ENCODE measurements at regions not wholly inside any gene's neighbourhood (a gene's known extent, or its start where the extent isn't known, plus 50 kb on each side); places are given as distances from the start of the nearest gene placed in this dataset.
"Not testable (repeated sequence)": the region's sequence is repeated elsewhere in the genome, so short reads cannot be mapped to it uniquely, and the experiment has no call there.

DNA sequence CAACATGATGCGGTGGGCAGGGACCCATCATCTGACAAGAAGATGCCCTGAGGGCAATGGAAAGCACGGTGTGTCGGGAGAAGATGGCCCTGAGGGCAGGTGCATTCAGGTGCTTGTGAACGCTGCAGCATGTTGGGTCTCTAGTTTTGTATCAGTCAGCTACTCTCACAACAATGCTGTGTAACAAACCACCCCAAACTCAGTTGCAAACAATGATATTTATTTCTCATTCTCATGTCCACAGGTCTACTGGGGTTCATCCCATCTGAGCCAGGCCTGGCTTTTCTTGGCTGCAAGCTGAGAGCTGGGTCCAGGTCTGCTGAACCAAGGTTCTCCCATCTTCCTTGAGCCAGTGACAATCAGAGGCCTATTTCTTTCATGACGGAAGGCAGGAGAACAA lies 461.6 kb downstream of the PREX1 start:
- Histone ChIP-seq H3K27ac (ENCODE audit: low read depth, low read length) (no peak overlapping the region), H3K9me3 (ENCODE audit: control insufficient read depth, insufficient read depth, low read depth, low read length) (peaks cover 10% of the 10 kb centered on the region), H3K4me1 (ENCODE audit: control insufficient read depth, insufficient read depth, low read length) (no peaks in the 10 kb centered on the region), H3K9ac (ENCODE audit: low read length) (no peak overlapping the region), H3K36me3 (ENCODE audit: control insufficient read depth, insufficient read depth, low read length) (no peaks in the 10 kb centered on the region), H3K4me3 (ENCODE audit: low read depth, low read length) (no peak overlapping the region), H3K27me3 (ENCODE audit: control insufficient read depth, insufficient read depth, low read length) (no peaks in the 10 kb centered on the region)

DNA sequence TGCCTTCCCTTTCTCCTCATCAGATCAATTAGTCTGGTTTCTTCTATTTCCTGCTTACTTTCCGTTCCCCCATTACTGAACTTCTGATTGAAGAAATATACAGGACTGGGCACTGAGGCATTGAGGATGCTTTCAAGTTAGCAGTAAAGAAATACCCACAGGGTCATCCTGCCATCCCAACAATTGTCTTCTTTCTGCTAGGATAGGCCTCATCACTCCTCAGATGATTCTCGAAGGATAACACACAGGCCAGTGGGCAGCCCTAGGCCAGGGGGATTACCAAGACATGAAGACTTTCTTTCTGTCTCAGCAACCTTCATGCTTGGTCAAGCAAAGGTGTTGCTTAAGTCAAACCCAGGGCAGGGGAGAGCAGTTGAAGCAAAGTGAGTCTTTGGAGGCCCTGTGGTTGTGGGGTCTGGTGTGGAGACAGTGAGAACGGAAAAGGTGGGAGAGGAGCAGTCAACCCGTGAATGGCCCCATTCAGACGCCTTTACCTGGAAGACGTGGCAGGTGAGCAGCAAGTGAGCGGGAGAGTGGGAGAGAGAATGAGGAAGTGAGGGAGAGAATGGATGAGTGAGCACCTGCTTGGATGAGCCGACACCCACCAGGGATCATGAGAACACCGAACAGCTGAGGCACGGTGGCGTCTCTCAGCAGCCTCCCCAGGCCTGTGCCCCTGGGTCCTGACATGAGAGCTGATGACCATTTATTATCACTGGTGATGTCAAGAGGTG lies 462.9 kb downstream of the PREX1 start:
- Histone ChIP-seq H3K36me3 (ENCODE audit: control insufficient read depth, insufficient read depth, low read length) (no peaks in the 10 kb centered on the region), H3K4me1 (ENCODE audit: control insufficient read depth, insufficient read depth, low read length) (peaks cover 4% of the 10 kb centered on the region), H3K4me3 (ENCODE audit: low read depth, low read length) (no peak overlapping the region), H3K27me3 (ENCODE audit: control insufficient read depth, insufficient read depth, low read length) (no peaks in the 10 kb centered on the region), H3K9ac (ENCODE audit: low read length) (no peak overlapping the region), H3K27ac (ENCODE audit: low read depth, low read length) (no peak overlapping the region), H3K9me3 (ENCODE audit: control insufficient read depth, insufficient read depth, low read depth, low read length) (peaks cover 10% of the 10 kb centered on the region)

DNA sequence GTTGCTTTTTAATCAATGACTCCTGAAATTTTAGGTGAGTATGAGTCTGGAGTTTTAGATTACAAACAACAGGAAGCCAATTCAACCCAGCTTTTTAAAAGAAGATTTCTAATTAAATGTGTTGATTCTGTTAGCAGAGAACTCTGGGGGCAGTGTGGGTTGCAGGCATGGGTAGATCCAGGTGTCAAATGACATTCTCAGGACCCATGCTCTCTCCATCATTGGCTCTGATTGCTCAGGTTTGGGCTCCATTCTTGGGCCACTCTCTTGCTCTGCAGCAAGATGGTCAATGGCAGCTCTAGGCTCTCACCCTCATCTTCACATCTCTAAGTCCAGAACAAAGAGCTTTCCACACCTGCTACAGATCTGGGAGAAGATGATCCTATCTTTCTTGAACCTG lies 463.7 kb downstream of the PREX1 start:
- peaks cover 9% of the 10 kb centered on the region for H3K4me1 ChIP-seq (ENCODE audit: control insufficient read depth, insufficient read depth, low read length)
- no peaks in the 10 kb centered on the region for H3K27me3 ChIP-seq (ENCODE audit: control insufficient read depth, insufficient read depth, low read length)
- no peak overlapping the region for H3K9ac ChIP-seq (ENCODE audit: low read length)
- H3K36me3 ChIP-seq (ENCODE audit: control insufficient read depth, insufficient read depth, low read length): no peaks in the 10 kb centered on the region
- H3K9me3 ChIP-seq (ENCODE audit: control insufficient read depth, insufficient read depth, low read depth, low read length): peaks cover 10% of the 10 kb centered on the region
- H3K4me3 ChIP-seq (ENCODE audit: low read depth, low read length): no peak overlapping the region
- H3K27ac ChIP-seq (ENCODE audit: low read depth, low read length): no peak overlapping the region

DNA sequence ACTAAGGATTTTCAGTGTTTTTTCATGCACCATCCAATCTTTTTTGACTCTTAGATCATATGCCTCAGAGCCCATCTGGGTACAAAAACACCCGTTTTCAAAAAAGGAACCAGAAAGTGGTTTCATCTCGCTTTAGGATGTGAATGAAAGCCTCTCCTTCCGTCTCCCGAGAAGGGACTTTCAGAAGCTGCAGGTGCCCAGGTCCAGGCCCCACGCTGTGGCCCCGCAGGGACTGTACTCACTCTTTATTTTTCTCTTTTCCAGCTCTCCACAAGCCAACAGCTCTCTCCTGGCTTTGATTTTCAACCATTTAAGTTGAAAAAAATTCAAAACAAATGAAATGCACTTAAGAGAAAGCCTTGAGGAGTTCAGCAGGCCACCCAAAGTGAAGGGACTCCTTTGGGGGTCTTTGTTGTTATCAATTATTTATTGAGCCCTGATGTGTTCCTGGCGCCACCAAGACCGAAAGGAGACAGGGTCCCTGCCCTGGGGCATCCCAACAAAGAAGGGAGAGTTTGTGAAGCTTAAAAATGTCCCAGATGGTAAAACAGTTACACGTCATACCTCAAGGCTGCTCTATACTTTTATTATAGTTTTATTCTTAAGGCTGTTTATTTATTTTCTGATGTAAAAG lies 467.3 kb downstream of the PREX1 start:
- no peak overlapping the region for H3K27ac ChIP-seq (ENCODE audit: low read depth, low read length)
- no peak overlapping the region for H3K4me3 ChIP-seq (ENCODE audit: low read depth, low read length)
- H3K4me1 ChIP-seq (ENCODE audit: control insufficient read depth, insufficient read depth, low read length): peaks cover 9% of the 10 kb centered on the region
- H3K9ac ChIP-seq (ENCODE audit: low read length): no peak overlapping the region
- H3K9me3 ChIP-seq (ENCODE audit: control insufficient read depth, insufficient read depth, low read depth, low read length): no peaks in the 10 kb centered on the region
- H3K27me3 ChIP-seq (ENCODE audit: control insufficient read depth, insufficient read depth, low read length): no peaks in the 10 kb centered on the region
- H3K36me3 ChIP-seq (ENCODE audit: control insufficient read depth, insufficient read depth, low read length): no peaks in the 10 kb centered on the region

DNA sequence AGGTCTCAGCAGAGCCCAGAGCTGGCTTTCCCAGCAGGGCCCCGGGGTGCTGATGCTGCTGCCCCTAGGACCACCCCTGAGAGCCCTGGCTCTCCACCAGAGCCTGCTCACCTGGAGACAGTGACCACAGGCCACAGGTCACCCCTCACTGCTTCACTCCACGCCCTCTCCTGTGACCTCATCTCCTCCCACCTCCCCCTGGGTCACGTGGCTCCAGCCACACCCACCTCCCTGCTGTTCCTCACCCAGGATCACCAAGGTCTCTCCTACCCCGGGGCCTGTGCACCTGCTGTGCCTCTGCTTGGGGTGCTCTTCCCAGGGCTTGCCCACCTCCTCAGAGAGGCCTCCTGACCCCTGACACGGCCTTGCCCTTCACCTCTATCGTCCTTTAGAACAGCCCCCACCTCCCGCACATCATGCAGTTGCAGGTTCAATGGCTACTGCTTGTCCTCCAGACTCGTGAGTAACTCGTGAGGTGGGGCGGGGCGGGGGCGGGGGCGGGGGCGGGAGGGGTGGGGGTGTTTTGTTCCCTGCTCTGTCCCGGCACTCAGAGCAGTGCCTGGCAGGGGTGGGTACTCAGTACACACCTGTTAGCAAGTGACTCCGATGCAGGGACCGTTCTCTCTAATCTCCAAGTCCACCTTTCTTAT lies 468.0 kb downstream of the PREX1 start:
- Histone ChIP-seq H3K4me3 (ENCODE audit: low read depth, low read length) (no peak overlapping the region), H3K27me3 (ENCODE audit: control insufficient read depth, insufficient read depth, low read length) (no peaks in the 10 kb centered on the region), H3K27ac (ENCODE audit: low read depth, low read length) (no peak overlapping the region), H3K36me3 (ENCODE audit: control insufficient read depth, insufficient read depth, low read length) (no peaks in the 10 kb centered on the region), H3K4me1 (ENCODE audit: control insufficient read depth, insufficient read depth, low read length) (peaks cover 9% of the 10 kb centered on the region), H3K9me3 (ENCODE audit: control insufficient read depth, insufficient read depth, low read depth, low read length) (peaks cover 3% of the 10 kb centered on the region; the same call in 1 of the 2 replicates), H3K9ac (ENCODE audit: low read length) (no peak overlapping the region)

DNA sequence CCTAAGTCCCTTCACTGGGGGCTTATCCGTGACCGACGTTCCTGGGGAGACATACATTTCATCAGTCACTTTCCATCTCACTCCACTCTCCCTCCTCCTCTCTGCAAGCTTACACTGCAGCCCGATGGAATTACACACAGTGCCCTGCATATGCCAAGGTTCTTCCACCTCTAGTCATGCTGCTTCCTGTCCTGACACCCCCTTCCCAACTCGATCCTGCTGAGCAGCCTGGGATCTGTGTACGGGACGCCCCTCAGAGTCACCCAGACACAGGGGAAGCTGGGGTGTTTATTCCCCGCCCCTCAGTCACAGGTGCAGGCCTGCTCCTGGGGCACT lies 468.8 kb downstream of the PREX1 start:
- H3K4me1 ChIP-seq (ENCODE audit: control insufficient read depth, insufficient read depth, low read length); H3K27me3 ChIP-seq (ENCODE audit: control insufficient read depth, insufficient read depth, low read length); H3K9ac ChIP-seq (ENCODE audit: low read length); H3K36me3 ChIP-seq (ENCODE audit: control insufficient read depth, insufficient read depth, low read length); H3K4me3 ChIP-seq (ENCODE audit: low read depth, low read length); H3K27ac ChIP-seq (ENCODE audit: low read depth, low read length): not testable (repeated sequence)
- H3K9me3 ChIP-seq (ENCODE audit: control insufficient read depth, insufficient read depth, low read depth, low read length): peaks cover 10% of the 10 kb centered on the region

DNA sequence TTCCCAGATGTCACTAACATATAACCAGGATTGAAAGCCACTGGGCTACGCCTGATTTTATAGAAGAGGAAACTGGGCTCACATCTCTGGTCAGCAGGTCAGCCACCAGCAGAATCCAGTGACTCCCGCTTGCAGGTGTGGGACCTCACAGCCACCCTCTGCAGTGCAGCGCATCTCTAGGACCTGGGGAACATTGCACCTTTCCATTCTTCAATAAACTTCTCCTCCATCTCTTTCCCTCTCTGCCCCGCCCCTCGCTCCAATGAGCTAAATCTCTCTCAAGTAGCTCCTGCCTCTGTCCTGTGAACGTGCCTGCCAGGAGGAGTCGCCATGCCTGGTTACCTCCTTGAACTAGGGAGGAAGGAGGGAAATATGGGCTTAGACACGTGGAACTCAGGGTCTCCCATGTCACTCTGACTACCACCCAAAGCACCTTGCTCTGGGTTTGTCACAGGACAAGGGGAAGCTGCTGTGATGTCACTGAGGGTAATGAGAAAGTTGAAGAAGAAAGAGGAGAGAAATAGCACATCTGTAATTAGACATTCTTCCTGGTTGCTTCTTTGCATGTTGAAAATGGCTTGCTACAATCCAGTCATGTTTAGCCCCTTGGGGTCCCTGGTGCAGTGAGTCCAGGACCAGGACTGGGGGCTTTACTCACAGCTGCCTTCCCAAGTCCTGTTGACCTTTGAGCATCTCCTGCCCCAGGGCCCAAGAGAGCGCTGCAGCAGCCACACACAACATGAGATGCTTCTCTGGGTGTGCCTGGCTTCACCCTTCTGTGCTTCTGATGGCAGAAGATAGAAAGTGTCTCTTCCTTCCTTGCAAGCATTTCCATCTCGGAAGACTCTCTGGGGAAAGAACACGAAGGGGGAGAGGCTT lies 469.4 kb downstream of the PREX1 start:
- H3K4me1 ChIP-seq (ENCODE audit: control insufficient read depth, insufficient read depth, low read length): peaks cover 9% of the 10 kb centered on the region
- H3K4me3 ChIP-seq (ENCODE audit: low read depth, low read length): no peak overlapping the region
- peaks cover 14% of the 10 kb centered on the region for H3K9me3 ChIP-seq (ENCODE audit: control insufficient read depth, insufficient read depth, low read depth, low read length)
- no peak overlapping the region for H3K27ac ChIP-seq (ENCODE audit: low read depth, low read length)
- H3K27me3 ChIP-seq (ENCODE audit: control insufficient read depth, insufficient read depth, low read length): no peaks in the 10 kb centered on the region
- no peaks in the 10 kb centered on the region for H3K36me3 ChIP-seq (ENCODE audit: control insufficient read depth, insufficient read depth, low read length)
- H3K9ac ChIP-seq (ENCODE audit: low read length): no peak overlapping the region

DNA sequence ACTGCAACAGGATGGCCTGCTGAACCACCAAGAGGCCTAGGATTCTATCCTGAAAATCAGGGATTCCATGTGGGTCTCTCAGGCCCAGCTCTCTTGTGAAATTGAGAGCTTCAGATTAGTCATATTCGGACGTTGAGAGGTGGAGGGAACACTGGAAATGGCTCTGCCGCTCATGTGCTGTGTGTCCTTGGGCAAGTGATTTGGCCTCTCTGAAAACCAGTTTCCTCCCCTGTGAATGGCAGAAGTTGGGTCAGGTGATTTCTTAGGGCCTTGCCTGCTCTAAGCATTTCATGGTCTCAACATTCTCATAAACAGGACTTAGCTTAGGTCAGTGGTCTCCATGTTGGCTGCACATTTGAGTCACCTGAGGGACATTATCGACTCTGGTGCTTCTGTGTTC lies 470.1 kb downstream of the PREX1 start:
- Histone ChIP-seq H3K9me3 (ENCODE audit: control insufficient read depth, insufficient read depth, low read depth, low read length) (peaks cover 14% of the 10 kb centered on the region), H3K27me3 (ENCODE audit: control insufficient read depth, insufficient read depth, low read length) (no peaks in the 10 kb centered on the region), H3K4me3 (ENCODE audit: low read depth, low read length) (no peak overlapping the region), H3K4me1 (ENCODE audit: control insufficient read depth, insufficient read depth, low read length) (peaks cover 9% of the 10 kb centered on the region), H3K9ac (ENCODE audit: low read length) (no peak overlapping the region), H3K36me3 (ENCODE audit: control insufficient read depth, insufficient read depth, low read length) (no peaks in the 10 kb centered on the region), H3K27ac (ENCODE audit: low read depth, low read length) (no peak overlapping the region)

DNA sequence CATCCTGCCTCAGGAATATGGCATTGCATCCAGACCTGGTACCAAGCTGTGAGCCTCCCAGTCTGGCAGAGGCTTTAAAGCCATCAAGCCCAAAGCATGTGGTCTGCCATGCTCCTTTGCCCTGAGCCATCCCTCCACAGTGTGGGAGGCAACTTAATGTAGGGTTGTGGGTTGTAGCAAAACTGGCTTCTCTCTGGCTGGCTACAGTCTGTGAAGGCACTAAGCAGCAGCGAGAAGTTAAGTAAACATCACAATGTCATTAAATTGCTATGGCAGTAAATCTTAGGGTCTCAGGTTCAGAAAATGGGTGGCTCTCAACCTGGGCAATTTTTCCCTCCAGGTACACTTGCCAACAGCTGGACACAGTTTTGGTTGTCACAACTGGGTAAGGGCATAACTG lies 472.9 kb downstream of the PREX1 start:
- Histone ChIP-seq H3K4me1 (ENCODE audit: control insufficient read depth, insufficient read depth, low read length) (peaks cover 6% of the 10 kb centered on the region; the same call in 1 of the 2 replicates), H3K9me3 (ENCODE audit: control insufficient read depth, insufficient read depth, low read depth, low read length) (peaks cover 14% of the 10 kb centered on the region), H3K36me3 (ENCODE audit: control insufficient read depth, insufficient read depth, low read length) (no peaks in the 10 kb centered on the region), H3K27ac (ENCODE audit: low read depth, low read length) (no peak overlapping the region), H3K9ac (ENCODE audit: low read length) (no peak overlapping the region), H3K4me3 (ENCODE audit: low read depth, low read length) (no peak overlapping the region), H3K27me3 (ENCODE audit: control insufficient read depth, insufficient read depth, low read length) (no peaks in the 10 kb centered on the region)

DNA sequence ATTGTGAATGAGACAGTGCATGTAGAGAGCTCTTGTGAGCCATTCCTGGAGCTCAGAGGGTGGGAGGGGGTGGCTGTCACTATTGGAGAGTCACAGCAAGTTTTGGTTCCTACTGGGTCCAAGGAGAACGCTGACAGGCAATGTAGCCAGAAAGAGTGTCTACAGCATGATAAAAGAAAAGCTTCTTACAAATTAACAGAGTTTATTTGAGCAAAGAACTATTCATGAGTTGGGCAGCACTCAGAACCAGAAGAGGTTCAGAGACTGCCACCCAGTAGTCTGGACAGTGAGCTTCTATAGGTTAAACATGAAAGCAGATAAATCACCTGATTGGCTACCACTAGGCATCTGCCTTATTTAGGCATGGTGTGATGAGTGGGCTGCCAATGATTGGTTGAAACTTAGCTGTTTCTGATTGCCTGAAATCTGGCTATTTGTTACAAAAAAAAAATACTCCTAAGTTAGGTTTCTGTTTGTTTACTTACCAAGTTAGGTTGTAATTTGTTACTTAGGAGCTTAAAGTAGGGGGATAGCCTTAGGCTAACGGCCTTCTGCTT lies 473.4 kb downstream of the PREX1 start:
- peaks cover 1% of the 10 kb centered on the region; the same call in 1 of the 2 replicates for H3K4me1 ChIP-seq (ENCODE audit: control insufficient read depth, insufficient read depth, low read length)
- no peak overlapping the region for H3K9ac ChIP-seq (ENCODE audit: low read length)
- H3K4me3 ChIP-seq (ENCODE audit: low read depth, low read length): no peak overlapping the region
- H3K27ac ChIP-seq (ENCODE audit: low read depth, low read length): no peak overlapping the region
- no peaks in the 10 kb centered on the region for H3K36me3 ChIP-seq (ENCODE audit: control insufficient read depth, insufficient read depth, low read length)
- H3K9me3 ChIP-seq (ENCODE audit: control insufficient read depth, insufficient read depth, low read depth, low read length): peaks cover 14% of the 10 kb centered on the region
- no peaks in the 10 kb centered on the region for H3K27me3 ChIP-seq (ENCODE audit: control insufficient read depth, insufficient read depth, low read length)
